Activated T-cell treated with anti-CD3 and anti-CD28 coated beads, Interleukin-2, amount 50 U/mL, for 1 hour (primary cell): ENCODE measurements at regions not wholly inside any gene's neighbourhood (a gene's known extent, or its start where the extent isn't known, plus 50 kb on each side); places are given as distances from the start of the nearest gene placed in this dataset.
"Not testable (repeated sequence)": the region's sequence is repeated elsewhere in the genome, so short reads cannot be mapped to it uniquely, and the experiment has no call there.

ENCODE experiments used
- DNase-seq: peaks from one replicate; pipeline ENCODE4 v3.0.0-alpha.2; 2020

DNA sequence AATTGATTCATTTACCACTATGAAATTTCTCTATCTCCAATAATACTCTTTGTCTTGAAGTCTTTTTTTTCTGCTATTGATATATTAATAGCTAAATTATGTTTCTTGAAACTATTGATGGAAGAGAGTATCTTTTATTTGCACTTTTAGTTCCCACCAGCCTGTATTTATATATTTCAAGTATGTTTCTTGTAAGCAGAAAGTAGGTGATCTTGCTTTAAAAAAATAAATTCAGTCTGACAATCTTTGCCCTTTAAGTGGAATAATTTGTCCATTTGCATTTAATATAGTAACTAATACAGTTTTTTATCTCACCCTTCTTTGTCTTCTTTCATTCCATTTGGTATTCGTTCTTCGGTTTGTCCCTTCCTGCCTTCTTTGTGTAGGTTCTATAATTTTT lies 790.5 kb downstream of the MCTP2 start:
- no peak for DNase-seq

DNA sequence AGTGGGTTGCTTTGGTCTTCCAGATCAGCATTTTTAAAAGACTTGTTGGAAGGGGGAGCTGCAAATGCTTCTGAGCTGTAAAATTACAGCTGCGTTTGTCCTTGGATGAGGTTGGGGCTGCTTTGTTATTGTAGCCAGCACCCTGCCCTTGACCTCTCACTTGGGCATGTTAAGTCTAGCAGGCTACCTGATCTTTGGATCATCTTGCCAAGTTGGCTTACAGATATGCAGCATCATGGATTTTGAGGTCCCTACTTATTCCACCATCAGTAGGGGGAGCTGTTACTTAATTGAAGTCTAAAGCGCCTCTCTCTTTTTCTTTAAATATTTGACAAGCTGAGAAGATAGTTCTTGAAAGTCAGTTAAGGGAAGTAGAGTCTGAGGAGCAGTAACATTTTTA lies 793.0 kb downstream of the MCTP2 start:
- DNase-seq, result no peak

DNA sequence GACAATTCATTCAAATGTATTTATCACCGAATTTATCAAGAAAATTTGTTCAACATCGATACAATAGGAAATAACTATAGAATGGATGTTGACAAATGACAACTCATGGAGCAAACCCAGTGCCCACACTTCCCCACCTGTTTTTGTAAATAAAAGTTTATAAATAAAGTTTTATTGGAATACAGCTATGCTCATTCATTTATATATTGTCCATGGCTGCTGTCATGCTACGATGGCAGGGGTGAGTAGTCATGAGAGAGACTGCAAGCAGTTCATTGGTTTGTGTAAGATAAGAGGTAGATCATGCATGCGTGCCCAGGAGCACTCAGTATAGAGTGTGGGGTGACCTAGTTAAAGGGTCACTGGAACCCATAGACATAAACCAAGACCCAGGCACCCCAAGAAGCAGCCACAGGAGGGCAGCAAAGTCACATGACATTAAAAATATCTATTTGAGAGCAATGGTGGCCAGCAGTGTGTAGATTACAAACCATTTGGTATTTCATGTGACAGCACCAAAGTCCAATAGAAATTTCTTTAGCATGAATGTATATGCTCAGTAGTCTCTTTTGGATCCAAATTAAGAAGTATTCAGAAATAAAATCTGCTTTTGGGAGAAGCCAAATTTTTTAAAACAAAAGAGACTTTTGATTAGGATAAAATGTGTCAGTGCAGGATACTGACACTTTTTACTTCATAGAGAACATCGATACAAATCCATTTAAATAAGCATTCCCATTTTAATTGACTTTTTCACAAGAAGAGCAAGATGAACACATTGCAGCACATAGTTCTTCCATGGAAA lies 794.8 kb downstream of the MCTP2 start:
- no peak for DNase-seq

DNA sequence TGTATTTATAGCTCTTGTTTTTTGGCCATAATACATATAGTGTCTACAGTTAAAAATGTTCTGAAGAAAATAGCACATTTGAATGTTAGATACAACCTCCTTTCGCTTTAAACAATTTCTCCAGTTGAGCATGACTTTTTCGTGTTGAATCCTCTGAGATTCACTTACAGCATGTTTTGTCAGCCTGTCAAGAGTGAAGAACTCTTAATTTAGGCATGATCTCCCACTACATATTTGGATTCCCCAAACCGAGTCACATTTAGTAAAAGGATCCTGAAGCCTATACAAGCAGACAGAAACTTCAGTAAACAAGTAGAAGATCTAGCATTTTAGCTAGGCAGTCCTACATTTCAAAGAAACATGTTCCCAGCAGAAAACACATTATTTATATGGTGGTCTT lies 796.6 kb downstream of the MCTP2 start:
- no peak for DNase-seq

DNA sequence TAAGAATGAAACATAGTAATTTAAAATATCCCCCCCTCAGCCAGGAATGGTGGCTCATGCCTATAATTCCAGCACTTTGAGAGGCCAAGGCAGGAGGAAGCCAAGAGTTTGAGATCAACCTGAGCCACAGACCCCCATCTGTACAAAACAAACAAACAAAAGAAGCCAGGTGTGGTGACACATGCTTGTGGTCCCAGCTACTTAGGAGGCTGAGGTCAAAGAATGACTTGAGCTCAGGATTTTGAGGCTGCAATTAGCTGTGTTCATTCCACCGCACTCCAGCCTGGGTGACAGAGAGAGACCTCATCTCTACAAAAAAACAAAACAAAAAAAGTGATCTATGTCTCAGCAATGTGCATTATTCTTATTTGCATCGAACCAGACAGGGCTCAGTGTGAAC lies 800.8 kb downstream of the MCTP2 start:
- no peak for DNase-seq

DNA sequence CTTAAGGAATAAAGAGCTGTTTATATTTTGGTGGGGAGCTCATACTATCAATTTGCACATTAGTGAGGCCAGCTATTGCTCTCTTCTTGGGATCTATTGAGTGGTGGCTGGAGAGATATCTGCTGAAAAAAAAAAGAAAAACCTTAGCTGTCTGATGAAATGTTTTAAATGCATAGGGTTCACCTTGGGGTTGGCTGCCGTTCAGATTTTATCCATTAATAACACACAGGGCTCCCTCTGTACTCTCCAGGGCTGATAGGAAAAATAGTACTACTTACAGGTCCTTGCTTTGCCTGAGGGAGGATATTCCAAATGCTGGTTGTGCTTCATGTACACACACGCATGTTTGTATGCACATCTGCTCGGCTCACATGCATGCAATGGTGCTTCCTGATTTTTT lies 803.7 kb downstream of the MCTP2 start:
- no peak for DNase-seq

DNA sequence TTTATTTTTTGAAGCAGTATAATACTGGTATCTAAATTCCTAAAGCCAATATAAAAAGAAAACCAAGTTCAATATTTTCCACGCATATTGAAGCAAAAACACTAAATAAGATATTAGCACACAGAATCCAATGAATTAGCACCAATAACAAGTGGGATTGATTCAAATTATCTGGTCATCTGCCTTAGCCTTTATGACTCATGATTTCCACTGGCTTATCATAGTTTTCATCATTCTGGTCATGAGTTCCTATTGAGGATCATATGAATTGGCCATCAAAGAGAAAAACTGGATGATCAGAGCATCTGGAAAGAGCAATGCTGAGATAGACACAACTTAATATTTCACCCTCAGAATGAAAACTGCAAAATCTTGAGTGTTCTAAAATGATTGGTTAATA lies 809.9 kb downstream of the MCTP2 start:
- DNase-seq, result no peak

DNA sequence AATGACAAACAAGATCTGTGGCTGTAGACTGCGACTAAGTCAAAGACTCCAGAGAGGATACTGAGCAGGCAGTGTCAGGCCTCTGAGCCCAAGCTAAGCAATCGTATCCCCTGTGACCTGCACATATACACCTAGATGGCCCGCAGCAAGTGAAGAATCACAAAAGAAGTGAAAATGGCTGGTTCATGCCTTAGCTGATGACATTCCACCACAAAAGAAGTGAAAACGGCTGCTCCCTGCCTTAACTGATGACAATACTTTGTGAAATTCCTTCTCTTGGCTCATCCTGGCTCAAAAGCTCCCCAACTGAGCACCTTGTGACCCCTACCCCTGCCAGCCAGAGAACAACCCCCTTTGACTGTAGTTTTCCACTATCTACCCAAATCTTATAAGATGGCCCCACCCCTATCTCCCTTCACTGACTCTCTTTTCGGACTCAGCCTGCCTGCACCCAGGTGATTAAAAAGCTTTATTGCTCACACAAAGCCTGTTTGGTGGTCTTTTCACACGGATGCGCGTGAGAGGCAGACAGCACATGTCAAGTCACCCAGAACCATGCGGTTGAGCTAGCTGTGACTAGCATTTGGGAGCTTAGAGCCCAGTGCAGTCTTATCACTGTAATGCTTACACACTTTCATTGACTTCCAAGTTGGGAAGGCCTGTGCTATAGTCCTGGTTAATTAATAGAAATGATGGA lies 812.0 kb downstream of the MCTP2 start:
- not testable (repeated sequence) for DNase-seq

DNA sequence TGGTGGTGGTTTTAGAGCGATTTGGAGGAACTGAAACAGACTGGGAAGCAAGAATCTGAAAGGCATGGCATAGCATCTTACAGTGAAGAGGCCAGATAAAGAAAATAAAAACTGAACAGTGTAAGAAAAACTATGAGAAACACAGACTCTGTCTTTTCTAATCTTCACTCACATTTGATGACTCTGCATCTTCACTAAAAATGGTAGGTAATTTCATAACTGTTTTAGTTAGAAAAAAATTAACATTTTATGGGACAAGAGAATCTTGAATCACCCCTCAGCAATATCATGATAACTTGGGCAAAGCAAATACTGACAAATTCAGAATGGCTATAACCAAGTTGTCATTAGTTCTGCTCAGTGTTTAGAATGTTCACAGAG lies 812.6 kb downstream of the MCTP2 start:
- DNase-seq, result no peak

DNA sequence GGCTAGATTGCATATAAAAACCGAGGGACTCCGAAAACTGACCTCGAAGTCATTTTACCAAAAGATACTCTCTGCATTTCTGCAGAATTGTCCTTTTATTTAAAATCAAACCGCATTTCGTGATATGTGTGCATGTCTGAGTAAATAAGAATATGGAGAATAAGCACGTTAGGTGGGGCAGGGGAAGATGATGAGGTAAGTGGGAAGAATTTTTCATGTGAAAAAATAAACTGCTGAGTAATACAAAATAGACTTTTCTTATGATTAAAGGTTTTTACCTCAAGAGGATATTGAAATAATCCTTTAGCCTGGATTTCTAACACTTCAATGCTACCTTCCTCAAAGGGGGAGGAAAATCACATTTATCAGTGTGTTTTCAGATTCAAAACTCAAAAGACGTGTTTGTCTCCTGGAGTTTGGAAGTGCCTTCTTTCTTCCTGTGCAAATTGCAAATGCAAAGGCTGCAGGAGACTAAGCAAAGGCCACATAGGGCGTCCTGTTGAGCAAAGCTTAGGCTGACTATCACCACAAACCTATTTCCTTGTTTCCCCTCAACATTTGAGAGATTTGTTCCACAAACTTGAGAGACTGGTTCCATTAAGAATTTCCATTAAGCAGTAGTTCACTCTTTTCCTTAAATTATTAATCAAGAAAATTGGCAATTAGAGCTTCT lies 813.5 kb downstream of the MCTP2 start:
- no peak for DNase-seq

DNA sequence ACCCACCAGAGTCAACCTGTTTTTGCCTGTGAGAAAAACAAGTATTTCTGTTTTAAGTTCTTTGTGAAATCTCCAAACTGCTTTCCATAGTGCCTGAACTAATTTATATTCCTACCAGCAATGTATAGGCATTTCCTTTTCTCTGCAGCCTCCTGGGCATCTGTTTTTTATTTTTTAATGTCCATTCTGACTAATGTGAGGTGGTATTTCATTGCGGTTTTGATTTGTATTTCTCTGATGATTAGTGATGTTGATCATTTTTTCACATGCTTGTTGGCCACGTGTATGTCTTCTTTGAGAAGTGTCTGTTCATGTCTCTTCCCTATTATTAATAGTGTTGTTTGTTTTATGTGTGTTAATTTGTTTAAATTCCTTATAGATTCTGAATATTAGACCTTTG lies 820.5 kb downstream of the MCTP2 start:
- DNase-seq, result no peak

DNA sequence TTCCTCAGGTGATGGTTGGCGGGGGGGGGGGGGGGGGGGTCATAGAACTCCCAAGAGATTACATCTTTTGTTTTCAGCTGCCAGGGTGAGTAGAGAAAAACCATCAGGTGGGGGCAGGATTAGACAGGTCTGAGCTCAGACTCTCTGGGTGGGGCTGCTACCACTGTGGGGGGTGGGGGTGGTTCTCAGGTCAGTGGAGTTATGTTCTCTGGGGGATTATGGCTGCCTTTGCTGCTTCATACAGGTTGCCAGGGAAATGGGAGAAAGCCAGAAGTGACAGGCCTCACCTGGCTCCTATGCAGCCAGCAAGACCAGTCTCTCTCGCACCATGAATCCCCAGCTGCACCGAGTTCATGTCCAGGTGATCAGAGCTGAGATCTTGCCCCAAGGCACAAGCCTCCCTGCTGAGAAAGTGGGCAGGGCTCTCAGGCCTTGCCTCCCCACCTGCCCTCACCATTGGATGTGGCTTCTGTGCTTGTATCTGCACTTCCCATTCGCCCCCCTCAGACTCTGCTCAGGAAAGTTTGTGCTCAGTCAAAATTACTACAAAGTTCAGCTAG lies 828.1 kb downstream of the MCTP2 start:
- DNase-seq, result no peak

DNA sequence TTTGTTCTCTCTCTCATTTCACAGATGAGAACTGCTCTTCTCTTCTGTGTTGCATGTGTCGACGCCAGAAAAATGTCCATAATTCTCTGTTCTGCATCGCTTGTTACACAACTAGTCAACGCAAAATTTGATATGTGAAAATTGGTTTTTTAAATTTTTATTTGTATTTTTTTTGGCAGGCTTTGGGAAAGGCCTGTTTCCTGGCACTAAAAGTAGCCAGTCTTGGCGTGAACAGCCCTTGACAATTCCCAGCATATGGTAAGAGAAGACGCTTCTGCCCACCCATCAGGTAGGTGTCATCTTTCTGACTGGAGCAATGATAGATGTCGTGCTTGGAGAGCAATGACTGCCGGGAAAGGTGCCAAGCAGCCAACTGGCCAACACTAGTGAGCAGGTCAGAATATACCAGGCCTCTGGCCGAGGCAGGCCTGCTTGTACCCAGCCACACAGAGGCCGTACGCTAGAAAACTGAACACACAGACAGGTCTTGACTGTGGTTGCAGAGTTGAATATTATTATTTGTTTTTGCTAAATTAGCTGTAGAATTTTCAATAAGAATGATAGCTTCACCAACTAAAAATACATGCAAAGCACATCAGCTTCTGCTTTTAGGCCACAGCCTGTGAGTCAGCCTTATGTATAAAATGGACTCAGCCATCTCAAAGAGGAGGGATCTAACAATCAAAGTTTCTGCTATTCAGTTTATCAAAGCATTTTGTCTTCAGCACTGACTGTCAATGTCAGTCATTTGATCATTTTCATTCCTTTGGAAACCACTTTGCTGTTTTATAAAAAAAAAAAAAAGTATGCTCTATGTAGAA lies 837.5 kb downstream of the MCTP2 start:
- DNase-seq, result no peak

DNA sequence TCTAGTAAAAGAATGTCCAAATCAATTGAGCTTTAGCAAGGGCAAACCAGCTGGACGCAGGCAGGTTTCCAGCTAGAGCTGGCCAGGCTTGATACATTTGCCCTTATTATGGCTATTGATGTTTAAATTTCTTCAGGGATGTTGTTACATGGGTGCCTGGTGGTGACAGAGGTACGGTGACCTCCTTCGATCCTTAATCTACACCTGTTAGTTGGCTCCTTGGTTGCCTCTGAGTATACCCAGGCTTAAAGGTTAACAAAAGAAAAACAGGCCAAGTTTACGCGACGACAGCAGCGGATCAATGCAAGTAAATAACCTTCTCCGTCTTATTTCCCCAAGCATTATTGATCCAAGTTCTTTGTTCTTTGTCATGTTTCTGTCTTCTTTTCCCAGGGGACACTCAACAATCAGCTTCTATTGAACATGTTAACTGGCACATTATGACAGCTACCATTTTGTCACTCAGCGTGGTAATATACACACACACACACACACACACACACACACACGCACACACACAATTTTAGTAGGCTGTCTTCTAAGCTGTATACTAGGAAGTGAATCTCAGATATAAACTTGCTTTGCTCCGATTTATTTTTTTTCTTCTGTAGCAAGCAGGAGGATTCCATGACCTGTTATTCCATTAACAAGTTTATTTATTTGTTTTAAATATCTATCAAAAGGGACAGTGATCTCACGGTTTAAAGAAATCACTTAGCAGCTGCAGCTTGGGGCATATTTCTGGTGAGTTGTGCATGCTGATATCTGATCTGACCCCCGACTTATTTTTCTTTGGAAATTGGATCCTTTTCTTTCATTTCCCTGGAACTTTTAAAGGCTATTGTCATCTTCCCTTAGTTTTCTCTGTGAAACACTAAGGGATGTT lies 844.7 kb downstream of the MCTP2 start:
- DNase-seq, result no peak

DNA sequence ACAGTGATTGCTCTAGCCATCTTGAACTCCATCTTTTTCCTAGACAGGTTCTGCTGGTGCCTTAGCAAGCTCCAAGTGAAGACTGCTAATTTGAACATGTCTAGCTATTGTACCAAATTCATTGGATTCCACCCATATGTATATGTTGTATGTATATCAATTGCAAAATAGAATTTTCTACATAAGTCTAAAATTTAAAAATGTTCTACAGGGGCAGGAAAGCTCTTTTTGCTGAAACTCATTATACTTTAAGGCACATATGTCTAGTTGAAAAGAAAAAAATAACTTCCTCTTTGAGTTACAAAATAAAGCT lies 845.3 kb downstream of the MCTP2 start:
- no peak for DNase-seq

DNA sequence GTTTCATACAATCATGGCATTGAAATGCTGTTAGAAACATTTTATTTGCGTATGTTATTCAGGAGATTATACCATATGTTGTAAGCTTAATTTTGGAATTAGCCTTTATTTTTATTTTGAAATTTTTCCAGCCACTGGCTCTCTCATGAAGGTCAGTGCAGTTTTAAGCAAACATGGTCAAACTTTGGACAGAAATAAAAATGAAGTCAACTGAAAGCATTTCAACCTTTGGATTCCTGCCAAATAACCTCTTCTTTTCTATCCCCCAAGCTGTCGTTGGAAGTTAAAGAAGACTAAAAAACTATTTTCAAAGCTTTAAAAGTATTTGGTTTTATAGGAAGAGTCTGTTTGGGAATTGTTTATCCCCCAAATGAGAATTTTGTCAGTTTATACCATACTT lies 846.6 kb downstream of the MCTP2 start:
- DNase-seq, result no peak

DNA sequence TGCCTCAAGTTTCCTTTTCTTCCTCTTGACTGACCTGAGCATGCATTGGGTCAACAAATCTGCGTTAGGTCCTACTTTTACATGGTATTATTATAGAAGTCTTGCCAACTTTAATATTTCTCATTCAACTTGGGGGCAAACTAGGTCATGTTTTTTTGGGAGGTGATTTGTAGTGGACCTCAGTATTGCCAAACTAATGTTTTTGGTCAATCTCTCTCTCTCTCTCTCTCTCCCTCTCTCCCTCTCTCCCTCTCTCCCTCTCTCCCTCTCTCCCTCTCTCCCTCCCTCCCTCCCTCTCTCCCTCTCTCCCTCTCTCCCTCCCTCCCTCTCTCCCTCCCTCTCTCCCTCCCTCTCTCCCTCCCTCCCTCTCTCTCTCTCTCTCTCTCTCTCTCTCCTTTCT lies 848.9 kb downstream of the MCTP2 start:
- not testable (repeated sequence) for DNase-seq

DNA sequence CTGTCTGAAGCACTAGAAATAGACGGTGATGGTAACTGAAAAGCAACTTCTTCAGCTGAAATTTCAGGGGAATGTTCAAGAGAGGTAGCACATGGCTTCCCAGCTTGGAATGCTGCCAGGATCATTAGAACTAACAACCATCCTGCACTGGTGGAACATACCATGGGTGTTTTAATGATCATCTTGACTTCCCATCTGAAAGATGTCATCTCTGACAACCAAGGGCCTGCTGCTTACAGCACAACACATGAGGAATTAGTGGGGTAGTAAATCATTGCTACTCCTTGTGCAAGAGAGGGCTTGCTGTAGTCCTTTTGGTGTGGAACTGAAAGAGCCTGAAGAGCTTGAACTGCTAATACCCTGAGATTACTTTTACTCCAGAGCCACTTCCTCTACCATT lies 853.7 kb downstream of the MCTP2 start:
- DNase-seq, result no peak

DNA sequence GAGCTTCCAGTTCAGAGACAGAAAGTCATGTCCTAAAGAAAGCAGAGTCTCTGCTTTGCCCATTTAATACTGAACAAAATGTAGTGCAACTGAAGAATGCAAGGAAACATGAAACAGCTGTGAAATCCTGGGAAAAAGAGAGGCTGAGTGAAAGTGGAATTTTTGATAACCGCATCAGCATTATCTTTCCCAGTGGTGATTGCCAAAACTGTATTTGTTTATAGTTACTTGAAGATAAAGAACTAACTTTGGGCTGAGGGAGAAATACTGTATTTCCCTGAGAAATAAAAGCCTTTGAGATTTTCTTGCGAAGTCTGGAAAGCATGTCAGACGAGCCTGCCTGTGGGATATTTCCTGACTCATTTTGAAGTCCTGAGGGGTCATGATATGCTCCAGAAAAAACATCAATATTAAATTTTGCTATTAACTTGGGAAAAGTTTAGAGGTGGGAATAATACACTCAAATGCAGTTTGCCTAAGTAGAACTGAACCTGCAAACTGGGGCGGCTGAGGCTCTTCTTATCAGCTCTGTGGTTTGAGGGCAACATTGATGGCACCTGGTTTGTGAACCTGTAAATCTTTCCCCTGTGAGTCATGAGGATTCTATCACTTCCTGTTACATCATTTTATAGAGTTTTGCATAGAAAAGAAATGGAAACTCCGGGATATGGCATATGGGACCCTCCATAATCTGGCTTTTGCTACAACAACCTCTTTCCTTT lies 855.3 kb downstream of the MCTP2 start:
- DNase-seq, result no peak

DNA sequence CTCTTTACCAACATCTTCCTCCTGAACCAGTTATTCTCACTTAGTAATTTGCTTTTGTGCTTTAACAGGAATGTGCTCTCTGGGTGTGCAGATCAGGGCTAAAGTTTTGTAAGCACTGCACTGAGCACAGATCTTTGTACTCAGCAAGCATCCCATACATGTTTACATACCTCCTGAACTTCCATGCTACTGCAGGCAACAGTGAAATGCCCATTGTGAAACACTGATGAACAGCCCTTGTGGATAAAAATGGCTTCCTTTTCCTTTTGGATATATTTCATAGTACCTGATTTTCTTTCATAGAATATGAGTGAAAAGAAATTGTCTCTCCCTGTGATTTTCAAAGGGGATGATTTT lies 855.9 kb downstream of the MCTP2 start:
- DNase-seq, result no peak

DNA sequence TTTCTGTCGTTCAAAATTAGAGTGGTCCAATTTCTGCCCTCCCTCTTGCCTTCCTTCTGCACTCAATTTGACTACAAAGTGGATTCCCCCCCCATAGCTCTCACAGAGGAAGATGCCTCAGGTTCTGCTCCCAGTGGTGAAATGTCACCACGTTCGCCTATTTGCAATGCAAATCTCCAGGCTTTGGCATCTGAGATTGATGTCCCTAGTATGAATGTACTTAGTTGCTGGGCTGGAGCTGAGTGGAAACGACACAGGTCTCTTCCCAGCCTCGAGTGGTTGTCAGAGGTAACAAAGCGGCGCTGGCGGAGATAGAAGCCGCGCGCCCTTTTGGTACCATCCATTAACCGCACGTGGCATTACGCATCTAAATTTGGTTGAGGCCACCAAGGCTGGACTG lies 860.1 kb downstream of the MCTP2 start:
- no peak for DNase-seq

DNA sequence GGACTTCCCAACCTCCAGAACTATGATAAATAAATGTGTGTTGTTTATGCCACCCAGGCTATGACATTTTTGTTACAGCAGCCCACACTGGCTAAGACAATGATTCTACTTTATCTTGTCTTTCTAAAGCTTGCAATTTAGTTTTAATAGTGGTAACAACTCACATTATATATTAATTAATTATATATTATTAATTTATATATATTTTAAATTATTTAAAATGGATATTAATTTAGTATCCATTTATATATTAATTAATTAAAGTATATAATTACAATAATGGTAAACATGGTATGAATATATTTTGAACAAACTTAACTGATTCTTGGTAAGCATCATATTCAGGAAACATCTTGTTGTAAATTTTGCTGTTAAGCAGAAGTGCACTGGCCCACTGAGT lies 863.9 kb downstream of the MCTP2 start:
- no peak for DNase-seq
